Colonic mucosa (tissue), 4 donors: ENCODE measurements at regions not wholly inside any gene's neighbourhood (a gene's known extent, or its start where the extent isn't known, plus 50 kb on each side); places are given as distances from the start of the nearest gene placed in this dataset.

Experiments
- DNase-seq: peaks from one replicate; pipeline ENCODE4 v3.0.0-alpha.2; 2020
- H3K27ac ChIP-seq: fragments of 200-600 bp; one replicate; pipeline ENCODE4 v1.8.0; 2021
- H3K27me3 ChIP-seq: fragments of 200-600 bp; one replicate; pipeline ENCODE4 v1.8.0; 2021
- H3K36me3 ChIP-seq: fragments of 200-600 bp; one replicate; pipeline ENCODE4 v1.8.0; 2021
- H3K4me1 ChIP-seq: fragments of 200-600 bp; one replicate; pipeline ENCODE4 v1.8.0; 2021; ENCODE audit warnings: mild to moderate bottlenecking
- H3K4me3 ChIP-seq: fragments of 200-600 bp; one replicate; pipeline ENCODE4 v1.8.0; 2021
- H3K9ac ChIP-seq, 2 donors: one replicate each; pipeline ENCODE4 v1.7.0; 2013; ENCODE audit warnings: control low read depth in 2 of 2, low read depth in 2 of 2, low read length in 2 of 2
- H3K9me3 ChIP-seq: fragments of 200-600 bp; one replicate; pipeline ENCODE4 v1.8.0; 2021
- intact Hi-C: fragments of 100-400 bp; cut with DNase I; formaldehyde crosslinking; loops from one replicate; pipeline ENCODE4 v1.14.1; 2022
- TF ChIP-seq, protein P1 (sequence below): fragments of 200-600 bp; IDR thresholded peaks from one replicate; pipeline ENCODE4 v1.8.0; 2022; ENCODE audit warnings: antibody characterized with exemption, mild to moderate bottlenecking
- donor health status: healthy.
- donor health status: DM: no; HTN: no; CAD: no.
- donor health status: DM: no; HTN: no; CAD: no.

DNA sequence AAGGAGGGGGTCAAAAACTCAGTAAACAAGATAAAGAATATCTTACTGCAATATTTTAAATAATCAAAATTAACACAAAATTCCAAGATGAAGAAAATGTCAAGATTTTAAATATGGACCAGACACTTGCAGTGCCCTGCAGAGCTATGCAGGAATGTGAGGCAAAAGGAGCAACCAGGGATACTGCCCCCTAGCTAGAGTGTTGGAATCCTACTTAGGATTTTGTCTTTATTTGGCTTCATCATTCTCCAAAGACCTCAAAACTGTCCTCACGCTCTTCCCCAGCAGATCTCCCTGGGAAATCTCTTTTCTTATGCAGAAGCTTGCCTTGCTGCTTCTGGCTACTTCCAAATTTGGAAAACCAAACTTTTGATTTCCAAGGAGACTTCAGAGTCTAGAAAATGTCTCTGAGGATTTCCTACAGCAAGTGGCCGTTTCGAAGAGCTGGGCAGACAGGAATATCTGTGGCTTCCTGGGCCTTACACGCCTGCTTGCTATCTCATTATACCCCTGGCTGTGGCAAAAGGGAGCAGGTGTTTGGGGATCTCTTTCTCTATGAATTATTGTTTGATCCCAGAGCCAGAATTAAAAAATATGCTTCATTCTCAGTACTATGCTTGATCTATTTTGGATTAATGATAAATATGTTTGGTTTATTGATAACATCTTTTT, 232.2 kb upstream of the BMPER start:
- intact Hi-C loops = no loop called here
- TF ChIP-seq, protein P1, sequence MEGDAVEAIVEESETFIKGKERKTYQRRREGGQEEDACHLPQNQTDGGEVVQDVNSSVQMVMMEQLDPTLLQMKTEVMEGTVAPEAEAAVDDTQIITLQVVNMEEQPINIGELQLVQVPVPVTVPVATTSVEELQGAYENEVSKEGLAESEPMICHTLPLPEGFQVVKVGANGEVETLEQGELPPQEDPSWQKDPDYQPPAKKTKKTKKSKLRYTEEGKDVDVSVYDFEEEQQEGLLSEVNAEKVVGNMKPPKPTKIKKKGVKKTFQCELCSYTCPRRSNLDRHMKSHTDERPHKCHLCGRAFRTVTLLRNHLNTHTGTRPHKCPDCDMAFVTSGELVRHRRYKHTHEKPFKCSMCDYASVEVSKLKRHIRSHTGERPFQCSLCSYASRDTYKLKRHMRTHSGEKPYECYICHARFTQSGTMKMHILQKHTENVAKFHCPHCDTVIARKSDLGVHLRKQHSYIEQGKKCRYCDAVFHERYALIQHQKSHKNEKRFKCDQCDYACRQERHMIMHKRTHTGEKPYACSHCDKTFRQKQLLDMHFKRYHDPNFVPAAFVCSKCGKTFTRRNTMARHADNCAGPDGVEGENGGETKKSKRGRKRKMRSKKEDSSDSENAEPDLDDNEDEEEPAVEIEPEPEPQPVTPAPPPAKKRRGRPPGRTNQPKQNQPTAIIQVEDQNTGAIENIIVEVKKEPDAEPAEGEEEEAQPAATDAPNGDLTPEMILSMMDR = no peak
- H3K27ac ChIP-seq = no peak overlapping the region

DNA sequence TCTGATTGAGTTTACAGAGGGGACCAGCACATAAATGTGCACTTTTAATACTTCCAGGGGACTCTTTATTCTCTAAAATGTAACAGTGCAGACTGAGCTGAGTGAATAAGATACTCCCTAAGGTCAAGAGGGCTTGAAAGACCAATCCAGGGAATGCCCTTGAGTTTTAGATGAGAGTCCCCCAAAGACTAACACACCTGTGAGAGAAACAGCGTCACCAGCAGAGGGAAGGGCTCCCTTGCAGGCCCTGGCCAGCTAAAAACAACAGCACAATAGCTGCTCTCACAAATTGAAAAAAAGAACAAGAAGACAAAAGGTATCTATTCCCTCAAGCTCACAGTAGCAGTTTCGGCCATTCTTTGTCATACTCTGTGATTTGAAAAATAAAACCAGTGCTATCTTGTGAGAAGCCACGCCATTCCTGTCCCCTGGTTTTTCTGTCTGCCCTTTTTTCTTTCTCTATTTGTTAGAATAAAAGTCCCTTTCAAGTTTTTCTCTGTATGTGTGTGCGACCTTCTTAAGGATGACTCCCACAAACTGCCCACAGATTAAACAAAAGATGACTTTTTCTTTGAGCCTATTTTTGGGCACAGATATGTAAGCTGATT, 230.4 kb upstream of the BMPER start:
- Histone ChIP-seq H3K36me3 (no peaks in the 10 kb centered on the region), H3K9ac (no peak overlapping the region), H3K9me3 (no peaks in the 10 kb centered on the region), H3K4me1 (no peaks in the 10 kb centered on the region), H3K27ac (no peak overlapping the region), H3K4me3 (no peak overlapping the region), H3K27me3 (no peaks in the 10 kb centered on the region)
- TF ChIP-seq, protein P1 = no peak
- no peak for DNase-seq
- intact Hi-C loops = no loop called here

More for the DNA sequence above, 232.2 kb upstream of the BMPER start:
- no peak for DNase-seq
- Histone ChIP-seq H3K9ac (no peak overlapping the region), H3K4me1 (no peaks in the 10 kb centered on the region), H3K27me3 (no peaks in the 10 kb centered on the region), H3K4me3 (no peak overlapping the region), H3K9me3 (no peaks in the 10 kb centered on the region), H3K36me3 (no peaks in the 10 kb centered on the region)

DNA sequence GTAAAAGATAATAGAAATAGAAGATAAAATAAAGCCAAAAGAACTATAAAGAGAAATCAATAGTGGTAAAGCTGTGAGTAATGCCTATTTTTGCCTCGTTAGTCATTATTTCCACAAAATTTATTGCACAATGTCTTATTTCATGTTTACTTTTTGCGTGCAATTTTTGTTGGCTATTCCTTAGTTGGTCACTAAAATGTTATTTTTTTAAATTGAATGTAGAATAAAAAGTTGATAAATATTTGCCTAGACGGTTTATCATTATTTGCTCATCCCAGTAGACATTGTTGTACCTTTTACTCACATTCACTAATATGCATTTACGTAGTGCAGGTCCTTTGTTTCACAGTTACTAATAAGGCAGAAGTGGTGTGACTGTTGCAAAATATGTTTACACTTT, 227.8 kb upstream of the BMPER start:
- Histone ChIP-seq H3K36me3 (no peaks in the 10 kb centered on the region), H3K9me3 (no peaks in the 10 kb centered on the region), H3K27me3 (no peaks in the 10 kb centered on the region), H3K4me3 (no peak overlapping the region), H3K9ac (no peak overlapping the region), H3K4me1 (no peaks in the 10 kb centered on the region), H3K27ac (no peak overlapping the region)
- no peak for DNase-seq
- TF ChIP-seq, protein P1 = no peak
- intact Hi-C loops = no loop called here

DNA sequence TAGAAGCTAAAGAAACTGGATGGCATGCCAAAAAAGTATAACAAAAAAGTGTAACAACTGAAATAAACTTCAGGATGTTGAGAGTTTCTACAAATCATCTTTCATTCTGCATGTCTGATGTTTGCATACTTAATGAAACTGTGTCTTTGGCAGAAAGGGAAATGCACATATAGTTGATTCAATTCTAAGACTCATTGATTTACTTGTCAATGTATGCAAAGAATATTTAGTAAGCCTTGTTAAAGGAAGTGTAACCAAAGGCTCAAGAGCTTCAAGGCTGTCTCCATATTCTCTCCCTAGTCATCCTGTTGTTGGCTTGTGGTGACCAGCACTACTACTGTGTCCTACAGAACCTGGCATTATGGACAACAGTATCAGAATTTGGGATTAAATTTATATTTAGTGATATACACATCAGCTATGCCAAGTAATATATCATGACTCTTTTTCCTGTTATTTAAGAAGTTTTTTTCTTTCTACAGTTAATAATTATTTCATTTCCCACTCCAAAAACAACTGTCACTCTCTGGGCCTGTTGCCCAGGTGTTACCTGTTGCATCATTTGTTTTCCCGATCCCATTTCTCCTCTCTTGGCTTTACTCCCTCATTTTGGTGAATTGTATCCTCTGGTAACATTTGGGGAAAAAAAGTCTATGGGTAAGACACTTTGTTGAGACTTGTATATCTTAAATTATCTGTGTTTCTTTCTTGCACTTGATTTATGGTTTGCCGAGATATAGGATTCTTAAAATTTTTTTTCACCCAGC, 226.6 kb upstream of the BMPER start:
- no peak overlapping the region for H3K4me3 ChIP-seq
- TF ChIP-seq, protein P1 = no peak
- intact Hi-C loops = no loop called here
- no peaks in the 10 kb centered on the region for H3K36me3 ChIP-seq
- no peaks in the 10 kb centered on the region for H3K9me3 ChIP-seq
- no peak overlapping the region for H3K27ac ChIP-seq
- H3K27me3 ChIP-seq = no peaks in the 10 kb centered on the region
- no peaks in the 10 kb centered on the region for H3K4me1 ChIP-seq
- H3K9ac ChIP-seq = no peak overlapping the region
- no peak for DNase-seq

DNA sequence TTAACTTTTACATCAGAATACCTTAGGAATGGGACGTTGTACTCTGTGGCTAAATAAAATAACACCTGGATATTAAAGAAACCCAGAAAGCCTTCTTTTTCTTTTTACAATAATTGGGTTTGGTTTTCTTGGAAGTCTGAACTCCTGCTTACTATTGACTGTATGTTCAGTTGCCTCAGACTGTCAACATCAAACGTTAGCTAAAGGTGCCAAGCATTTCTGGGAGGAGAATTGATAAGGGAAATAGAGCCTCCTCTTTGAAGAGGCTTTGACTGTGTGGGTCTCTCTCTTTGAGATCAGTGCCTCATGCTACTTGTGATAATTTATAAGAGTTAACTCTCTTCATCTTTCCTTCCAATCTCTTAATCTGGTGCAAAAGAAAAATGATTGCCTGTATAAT, 224.7 kb upstream of the BMPER start:
- intact Hi-C loops = no loop called here
- H3K27ac ChIP-seq = no peak overlapping the region
- no peaks in the 10 kb centered on the region for H3K36me3 ChIP-seq
- no peak overlapping the region for H3K9ac ChIP-seq
- H3K27me3 ChIP-seq = no peaks in the 10 kb centered on the region
- no peak overlapping the region for H3K4me3 ChIP-seq
- no peak for DNase-seq
- TF ChIP-seq, protein P1 = no peak
- no peaks in the 10 kb centered on the region for H3K4me1 ChIP-seq
- H3K9me3 ChIP-seq = no peaks in the 10 kb centered on the region
